GM19467 (cell line): ENCODE measurements at regions not wholly inside any gene's neighbourhood (a gene's known extent, or its start where the extent isn't known, plus 50 kb on each side); places are given as distances from the start of the nearest gene placed in this dataset.
A peak's percentile ranks its signal among the peaks of the same experiment; 100 is the strongest.
"Not testable (repeated sequence)": the region's sequence is repeated elsewhere in the genome, so short reads cannot be mapped to it uniquely, and the experiment has no call there.

Experiments used
- ATAC-seq: cut with Tn5 transposase; IDR thresholded peaks from one replicate; pipeline ENCODE4 v1.9.1; 2021; ENCODE audit warnings: mild to moderate bottlenecking, moderate library complexity; ENCODE audit not compliant: unreplicated experiment

- ATAC-seq, result no peak
These were observed 503.2 kb upstream of the CAMK1G start for GRCh38 chr1:209080170-209080781.

- ATAC-seq, result peak; percentile 96
These were observed 496.9 kb upstream of the CAMK1G start for GRCh38 chr1:209086486-209087192.

DNA sequence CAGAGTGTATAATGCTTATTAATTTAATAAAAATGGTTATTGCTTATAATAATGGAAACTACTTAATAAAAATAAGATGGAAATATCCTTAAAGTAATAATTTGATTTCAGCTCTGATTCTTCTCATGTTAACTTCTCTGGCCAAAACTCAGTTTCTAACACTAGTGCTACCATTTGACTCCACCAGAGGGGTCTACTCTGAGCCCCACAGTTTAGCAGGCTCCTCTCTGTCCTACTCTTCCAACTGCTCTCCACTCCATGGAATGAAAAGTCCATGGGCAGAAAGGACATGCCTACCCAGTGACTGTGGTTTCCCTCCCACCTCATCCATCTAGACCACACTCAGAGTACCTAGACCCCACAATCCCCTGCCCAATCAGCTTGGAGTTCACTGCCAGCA is 489.1 kb upstream of the CAMK1G start:
- ATAC-seq, result no peak

DNA sequence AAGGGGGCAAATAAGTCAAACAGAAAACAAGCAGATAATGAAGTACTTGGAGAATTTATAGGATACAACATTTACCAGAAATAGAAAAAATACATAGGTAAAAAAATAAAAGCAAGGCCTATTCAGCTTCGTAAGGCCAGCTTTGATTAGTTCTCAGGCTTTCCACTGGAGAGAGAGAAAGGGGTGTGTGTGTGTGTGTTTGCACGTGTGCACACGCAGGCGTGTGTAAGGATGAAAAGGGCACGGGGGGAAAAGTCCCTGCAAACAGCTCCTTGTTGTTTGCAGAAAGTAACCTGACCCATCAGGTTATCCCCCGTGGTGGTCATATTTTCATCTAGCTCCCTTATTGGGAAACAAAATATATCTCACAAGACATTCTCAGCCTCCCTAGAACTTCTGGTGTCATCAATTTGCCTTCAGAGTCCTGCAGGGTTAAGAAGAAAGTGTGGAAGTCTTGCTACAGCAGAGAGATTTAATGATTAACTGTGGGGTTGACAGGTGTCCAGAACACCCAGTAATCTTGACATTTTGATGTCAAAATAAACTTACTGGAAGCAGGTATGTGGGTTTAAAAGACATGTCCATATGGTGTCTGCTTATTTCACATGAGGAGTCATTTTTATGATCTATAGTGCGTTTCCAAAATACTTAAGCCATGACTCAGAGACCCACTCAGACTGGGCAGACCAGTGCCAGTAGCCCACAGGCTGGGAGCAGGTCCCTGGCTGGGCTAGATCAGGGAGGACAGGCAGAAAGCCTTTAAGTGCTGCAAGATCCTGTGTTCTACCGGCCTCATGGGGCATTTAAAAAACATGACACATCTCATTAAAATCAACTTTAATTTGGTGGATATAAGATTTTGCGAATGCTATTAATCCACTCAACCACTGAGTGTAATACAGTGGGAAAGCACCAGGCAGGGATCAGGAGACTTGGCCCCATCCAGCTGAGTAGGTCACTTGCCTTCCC is 487.6 kb upstream of the CAMK1G start:
- no peak for ATAC-seq

DNA sequence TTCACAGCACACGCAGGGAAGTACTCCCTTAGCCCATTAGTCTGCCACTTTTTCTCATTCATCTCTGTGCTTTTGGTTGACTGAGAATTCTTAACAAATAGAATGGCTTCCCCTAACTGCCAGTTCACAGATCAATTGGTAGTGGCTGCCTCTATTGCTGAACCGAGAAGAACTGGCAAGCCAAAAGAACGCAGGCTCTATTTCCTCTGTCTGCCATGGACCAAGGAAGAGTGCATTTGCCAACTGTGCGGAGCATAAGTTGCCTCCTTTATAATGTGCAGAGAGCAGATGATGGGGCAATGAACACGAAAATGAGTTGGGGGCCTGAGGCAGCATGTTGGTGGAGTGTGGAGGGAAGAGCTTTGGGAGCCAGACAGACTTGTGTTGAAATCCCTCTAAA is 483.1 kb upstream of the CAMK1G start:
- no peak for ATAC-seq

- ATAC-seq, result no peak
These were observed 482.4 kb upstream of the CAMK1G start for GRCh38 chr1:209101106-209101505.

GRCh38 chr1:209102120-209102519 is 481.4 kb upstream of the CAMK1G start:
- ATAC-seq, result no peak

DNA sequence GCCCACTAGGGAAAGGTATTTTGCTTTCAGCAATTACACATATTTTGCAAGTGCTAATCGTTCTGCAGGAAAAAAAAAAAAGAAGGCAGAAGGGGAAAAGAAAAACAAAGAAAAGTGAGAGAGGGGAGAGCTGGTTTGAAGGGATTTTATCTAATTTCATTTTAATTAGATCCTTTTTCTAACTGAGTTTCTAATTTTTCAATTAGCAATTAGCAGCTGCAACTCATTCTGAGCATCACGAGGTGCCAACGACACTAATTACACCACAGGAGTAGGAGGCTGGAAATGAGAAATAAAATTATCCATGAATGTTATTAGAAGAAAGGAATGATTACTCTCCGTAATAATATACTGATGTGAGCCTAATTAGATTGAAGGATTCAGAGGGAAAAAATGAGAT is 481.0 kb upstream of the CAMK1G start:
- no peak for ATAC-seq

GRCh38 chr1:209103092-209103491 is 480.4 kb upstream of the CAMK1G start:
- no peak for ATAC-seq

DNA sequence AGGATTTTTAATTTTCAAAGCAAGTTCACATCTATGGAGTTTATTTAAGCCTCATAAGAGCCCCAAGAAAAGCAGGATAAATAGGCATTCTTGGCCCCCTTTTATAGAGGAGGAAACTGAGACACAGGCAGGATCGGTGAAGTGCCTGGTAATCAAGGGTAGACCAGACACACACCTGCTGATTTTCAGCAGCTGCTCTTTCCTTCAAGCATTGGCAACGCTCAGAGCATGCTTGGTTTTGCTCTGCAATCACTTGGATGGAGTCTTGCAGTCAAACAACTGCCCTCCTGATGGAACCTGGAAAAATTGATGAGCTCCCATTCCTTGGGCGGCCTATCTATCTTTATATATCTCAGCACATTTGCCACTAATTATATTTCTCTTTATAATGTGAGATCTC is 478.9 kb upstream of the CAMK1G start:
- ATAC-seq, result no peak

- no peak for ATAC-seq
These were observed 477.8 kb upstream of the CAMK1G start for GRCh38 chr1:209105701-209106100.

GRCh38 chr1:209106237-209106741 is 477.2 kb upstream of the CAMK1G start:
- ATAC-seq, result no peak

GRCh38 chr1:209106861-209107260 is 476.7 kb upstream of the CAMK1G start:
- ATAC-seq, result no peak

DNA sequence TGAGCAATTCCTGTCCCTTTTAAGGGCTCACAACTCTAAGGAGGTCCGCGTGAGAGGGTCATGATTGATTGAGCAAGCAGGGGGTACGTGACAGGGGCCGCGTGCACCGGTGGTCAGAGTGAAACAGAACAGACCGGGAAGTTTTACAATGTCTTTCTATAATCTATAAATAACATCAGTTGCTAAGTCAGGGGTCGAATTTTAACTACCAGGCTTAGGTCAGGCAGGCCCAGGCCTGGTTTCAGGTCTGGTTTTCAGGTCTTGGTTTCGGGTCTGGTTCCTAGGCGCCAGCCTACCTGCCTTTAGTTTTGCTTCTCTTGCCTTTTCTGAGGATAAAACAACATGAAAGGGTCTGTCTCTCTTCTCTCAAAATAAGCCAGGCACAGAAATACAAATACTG is 476.0 kb upstream of the CAMK1G start:
- peak; percentile 67 for ATAC-seq

DNA sequence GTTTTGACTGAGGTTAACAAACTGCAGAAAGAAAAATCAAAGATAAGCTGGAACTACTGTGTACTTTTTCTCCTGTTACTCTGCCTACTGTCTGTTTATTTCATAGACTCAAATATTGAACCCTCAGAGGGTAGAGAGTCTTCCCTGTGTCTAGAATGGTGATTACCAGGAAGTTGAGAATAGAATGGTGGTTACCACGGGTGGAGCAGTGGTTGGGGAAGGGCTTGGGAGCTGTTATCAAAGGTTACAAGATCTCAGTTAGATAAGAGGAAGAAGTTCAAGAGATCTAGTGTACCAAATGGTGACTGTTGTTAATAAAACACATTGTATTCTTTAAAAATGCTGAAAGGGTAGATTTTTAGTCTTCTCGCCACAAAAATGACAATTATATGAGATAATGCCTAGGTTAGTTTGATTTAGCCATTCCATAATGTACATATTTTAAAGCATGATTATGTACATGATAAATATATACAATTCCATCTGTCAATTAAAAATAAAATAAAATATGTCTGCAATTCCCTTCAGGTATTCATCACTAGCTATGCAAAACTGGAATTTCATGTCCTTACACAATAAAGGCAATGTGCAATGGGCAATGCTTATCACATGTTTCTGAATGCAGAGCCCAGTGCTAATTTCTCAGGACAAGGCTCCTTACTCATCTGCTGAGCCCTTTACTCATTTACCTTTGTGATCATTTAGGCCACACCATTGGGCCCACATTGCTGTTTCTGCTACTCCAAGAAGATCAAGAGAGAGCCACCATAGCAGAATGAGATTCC is 474.3 kb upstream of the CAMK1G start:
- no peak for ATAC-seq

GRCh38 chr1:209113521-209113920 is 470.0 kb upstream of the CAMK1G start:
- ATAC-seq, result no peak

DNA sequence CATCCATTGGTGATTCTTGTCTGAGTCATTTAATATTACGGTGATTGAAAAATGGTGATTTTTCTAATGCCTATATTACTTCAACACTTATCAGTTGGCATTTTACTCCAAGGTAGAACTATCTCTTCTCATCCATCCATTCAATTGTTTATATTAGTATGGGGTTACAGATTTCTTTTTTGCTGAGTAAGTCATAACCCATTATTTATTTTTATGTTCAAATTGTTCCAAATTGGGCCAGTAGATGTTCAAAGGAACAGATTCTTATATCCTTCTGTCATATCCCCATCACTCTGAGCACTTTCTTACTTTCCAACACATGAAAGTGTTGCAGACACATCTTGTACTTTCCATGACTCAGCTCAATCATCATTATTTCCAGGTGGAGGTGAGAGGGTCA is 466.8 kb upstream of the CAMK1G start:
- ATAC-seq, result no peak

- ATAC-seq, result no peak
These were observed 459.9 kb upstream of the CAMK1G start for GRCh38 chr1:209123601-209124000.

DNA sequence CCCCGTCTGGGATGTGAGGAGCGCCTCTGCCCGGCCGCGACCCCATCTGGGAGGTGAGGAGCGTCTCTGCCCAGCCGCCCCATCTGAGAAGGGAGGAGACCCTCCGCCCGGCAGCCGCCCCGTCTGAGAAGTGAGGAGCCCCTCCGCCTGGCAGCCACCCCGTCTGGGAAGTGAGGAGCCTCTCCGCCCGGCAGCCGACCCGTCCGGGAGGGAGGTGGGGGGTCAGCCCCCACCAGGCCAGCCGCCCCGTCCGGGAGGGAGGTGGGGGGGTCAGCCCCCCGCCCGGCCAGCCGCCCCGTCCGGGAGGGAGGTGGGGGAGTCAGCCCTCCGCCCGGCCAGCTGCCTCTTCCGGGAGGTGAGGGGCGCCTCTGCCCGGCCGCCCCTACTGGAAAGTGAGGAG is 454.4 kb upstream of the CAMK1G start:
- not testable (repeated sequence) for ATAC-seq

GRCh38 chr1:209130886-209131285 is 452.6 kb upstream of the CAMK1G start:
- ATAC-seq, result no peak
